ENCODE measurements at regions not wholly inside any gene's neighbourhood (a gene's known extent, or its start where the extent isn't known, plus 50 kb on each side); places are given as distances from the start of the nearest gene placed in this dataset.
A peak's percentile ranks its signal among the peaks of the same experiment; 100 is the strongest.

GRCh38 chr7:24227068-24227467 lies 56.9 kb upstream of the NPY start:
- TF ChIP-seq Cebpa-rat (IDR thresholded peaks at IDR 0.05) = no peak
- Histone ChIP-seq H3K4me1 (peaks cover 14 to 31% (median 21%) of the 10 kb centered on the region in 10 experiments), H4K20me1 (0 out of 22 replicates have a peak, but pooled peaks cover 0 to 6% (median 0%) of the 10 kb centered on the region in 11 experiments), H3K9me3 (replicated peaks in 1 of 11) (peaks cover 13 to 23% (median 16%) of the 10 kb centered on the region in 11 experiments), H3K4me2 (peak overlapping the region; percentile 56 to 92 (median 81)), H3K36me3 (no peaks in the 10 kb centered on the region), H3K4me3 (peak overlapping the region in 1 of 10 experiments; percentile 31; a peak in 2 of 20 replicates), H3K9ac (peak overlapping the region in 7 of 11 experiments; percentile 4 to 59 (median 23); a peak in 9 of 22 replicates), H3K27me3 (no peaks in the 10 kb centered on the region), H3K27ac (peak overlapping the region; percentile 6 to 68 (median 54); a peak in 18 of 22 replicates)

- Histone ChIP-seq H3K27ac (peak overlapping the region in 9 of 11 experiments; percentile 34 to 68 (median 56); a peak in 16 of 22 replicates), H3K9ac (peak overlapping the region in 4 of 11 experiments; percentile 4 to 59 (median 30); a peak in 4 of 22 replicates), H3K4me1 (peaks cover 14 to 31% (median 21%) of the 10 kb centered on the region in 10 experiments), H3K27me3 (no peaks in the 10 kb centered on the region), H3K36me3 (no peaks in the 10 kb centered on the region), H3K9me3 (replicated peaks in 1 of 11) (peaks cover 13 to 23% (median 16%) of the 10 kb centered on the region in 11 experiments), H4K20me1 (0 out of 22 replicates have a peak, but pooled peaks cover 0 to 6% (median 0%) of the 10 kb centered on the region in 11 experiments), H3K4me2 (peak overlapping the region; percentile 29 to 92 (median 81); a peak in 20 of 22 replicates), H3K4me3 (no peak overlapping the region)
- no peak for TF ChIP-seq Cebpa-rat (IDR thresholded peaks at IDR 0.05)
Measured at GRCh38 chr7:24227603-24228359, 56.2 kb upstream of the NPY start.

GRCh38 chr7:24229481-24230226 lies 54.3 kb upstream of the NPY start:
- Histone ChIP-seq H3K27ac (no peak overlapping the region), H3K9me3 (replicated peaks in 1 of 11) (peaks cover 0 to 7% (median 0%) of the 10 kb centered on the region in 11 experiments; a peak in 3 of 22 replicates), H3K27me3 (no peaks in the 10 kb centered on the region), H3K9ac (no peak overlapping the region), H4K20me1 (0 out of 22 replicates have a peak, but pooled peaks cover 0 to 6% (median 0%) of the 10 kb centered on the region in 11 experiments), H3K4me3 (no peak overlapping the region), H3K4me2 (no peak overlapping the region), H3K4me1 (peaks cover 14 to 31% (median 21%) of the 10 kb centered on the region in 10 experiments), H3K36me3 (no peaks in the 10 kb centered on the region)
- TF ChIP-seq Cebpa-rat (IDR thresholded peaks at IDR 0.05) = no peak

- no peak overlapping the region for H3K4me2 ChIP-seq
- peaks cover 14 to 30% (median 16%) of the 10 kb centered on the region in 10 experiments for H3K4me1 ChIP-seq
- no peak for TF ChIP-seq Cebpa-rat (IDR thresholded peaks at IDR 0.05)
- 0 out of 22 replicates have a peak, but pooled peaks cover 0 to 6% (median 0%) of the 10 kb centered on the region in 11 experiments for H4K20me1 ChIP-seq
- no peaks in the 10 kb centered on the region for H3K27me3 ChIP-seq
- no peak overlapping the region for H3K27ac ChIP-seq
- no peak overlapping the region for H3K4me3 ChIP-seq
- H3K9me3 ChIP-seq (replicated peaks in 1 of 11) = no peaks in the 10 kb centered on the region
- no peak overlapping the region for H3K9ac ChIP-seq
- no peaks in the 10 kb centered on the region for H3K36me3 ChIP-seq
Measured at GRCh38 chr7:24231493-24231892, 52.5 kb upstream of the NPY start.

GRCh38 chr7:24233386-24233785 lies 50.6 kb upstream of the NPY start:
- Histone ChIP-seq H3K36me3 (no peaks in the 10 kb centered on the region), H3K4me3 (no peak overlapping the region), H3K9ac (no peak overlapping the region), H3K4me1 (peaks cover 0 to 11% (median 0%) of the 10 kb centered on the region in 10 experiments; a peak in 5 of 20 replicates), H3K27ac (no peak overlapping the region), H3K4me2 (no peak overlapping the region), H3K9me3 (replicated peaks in 1 of 11) (no peaks in the 10 kb centered on the region), H3K27me3 (no peaks in the 10 kb centered on the region), H4K20me1 (no peaks in the 10 kb centered on the region)
- no peak for TF ChIP-seq Cebpa-rat (IDR thresholded peaks at IDR 0.05)

Measured in BLaER1 treated with 17β-estradiol and CSF1 and Interleukin-3, amounts not matched to agents 10 nM and 100 nM (cell line).